GM23248 (cell line): ENCODE measurements at regions not wholly inside any gene's neighbourhood (a gene's known extent, or its start where the extent isn't known, plus 50 kb on each side); places are given as distances from the start of the nearest gene placed in this dataset.

ENCODE experiments used
- DNase-seq: peaks from one replicate; pipeline ENCODE4 v3.0.0-alpha.2; 2015
- H2AFZ ChIP-seq: fragments of 200-600 bp; sonication (generic); 2 replicates; pipeline ENCODE4 v1.6.1; 2016; ENCODE audit warnings: antibody characterized with exemption
- H3F3A ChIP-seq: fragments of 200-600 bp; sonication (generic); 2 replicates; pipeline ENCODE4 v1.6.1; 2016; ENCODE audit warnings: mild to moderate bottlenecking, antibody characterized with exemption, mixed run types; ENCODE audit not compliant: insufficient read depth
- H3K27ac ChIP-seq: fragments of 200-600 bp; sonication (generic); 2 replicates; pipeline ENCODE4 v1.5.1; 2016; ENCODE audit warnings: mild to moderate bottlenecking
- H3K27me3 ChIP-seq: fragments of 200-600 bp; sonication (generic); replicated peaks from 2 replicates; pipeline ENCODE4 v1.6.1; 2016; ENCODE audit warnings: mild to moderate bottlenecking; ENCODE audit not compliant: insufficient read depth
- H3K36me3 ChIP-seq: fragments of 200-600 bp; sonication (generic); 2 replicates; pipeline ENCODE4 v1.6.1; 2016; ENCODE audit warnings: low read depth, mild to moderate bottlenecking
- H3K4me1 ChIP-seq: fragments of 200-600 bp; sonication (generic); 2 replicates; pipeline ENCODE4 v1.6.1; 2016; ENCODE audit warnings: mild to moderate bottlenecking; ENCODE audit not compliant: insufficient read depth
- H3K4me2 ChIP-seq: fragments of 200-600 bp; sonication (generic); one replicate; pipeline ENCODE4 v1.6.1; 2016; ENCODE audit warnings: mild to moderate bottlenecking; ENCODE audit not compliant: unreplicated experiment
- H3K4me3 ChIP-seq: fragments of 200-600 bp; sonication (generic); 2 replicates; pipeline ENCODE4 v1.5.1; 2016; ENCODE audit warnings: mild to moderate bottlenecking
- H3K79me2 ChIP-seq: fragments of 200-600 bp; sonication (generic); 2 replicates; pipeline ENCODE4 v1.6.1; 2016; ENCODE audit warnings: mild to moderate bottlenecking; ENCODE audit not compliant: insufficient read depth
- H3K9ac ChIP-seq: fragments of 200-600 bp; sonication (generic); 2 replicates; pipeline ENCODE4 v1.6.1; 2016; ENCODE audit warnings: mild to moderate bottlenecking
- H3K9me2 ChIP-seq: fragments of 200-600 bp; sonication (generic); 2 replicates; pipeline ENCODE4 v1.6.1; 2016; ENCODE audit warnings: mixed run types, mild to moderate bottlenecking, moderate library complexity; ENCODE audit not compliant: insufficient read depth
- H3K9me3 ChIP-seq: fragments of 200-600 bp; sonication (generic); one replicate; pipeline ENCODE4 v1.6.1; 2017; ENCODE audit warnings: low read depth
- H4K20me1 ChIP-seq: fragments of 200-600 bp; sonication (generic); 2 replicates; pipeline ENCODE4 v1.6.0; 2016; ENCODE audit not compliant: insufficient read depth
- EZH2 ChIP-seq: fragments of 200-600 bp; sonication (generic); IDR thresholded peaks from 2 replicates; pipeline ENCODE4 v1.6.1; 2018; ENCODE audit warnings: antibody characterized with exemption, mild to moderate bottlenecking; ENCODE audit not compliant: insufficient read depth, poor library complexity, severe bottlenecking
- EZH2phosphoT487 ChIP-seq: fragments of 200-600 bp; sonication (generic); IDR thresholded peaks from 2 replicates; pipeline ENCODE4 v1.6.1; 2018; ENCODE audit warnings: antibody characterized with exemption, moderate library complexity, mild to moderate bottlenecking, low read depth; ENCODE audit not compliant: insufficient read depth
- WGBS, 2 experiments: methylation state at CpG; one replicate each; pipeline ENCODE4 v1.1.6; 2015 to 2017; ENCODE audit warnings: low lambda C conversion rate in 2 of 2, low coverage in 1 of 2; ENCODE audit errors: missing lambda C conversion rate in 2 of 2; 5-methylcytosine and 5-hydroxymethylcytosine counted together
- in situ Hi-C: fragments of 300-500 bp; cut with MboI; formaldehyde crosslinking; loops from 2 replicates; pipeline ENCODE4 v1.15.0; 2020

GRCh38 chr5:67266654-67267350 lies 70.2 kb upstream of the CD180 start:
- 93 to 97% methylated on average over 6 of the region's 6 CpGs for WGBS, 2 experiments
- TF ChIP-seq EZH2 (no peak), EZH2phosphoT487 (no peak)
- no peaks in the 10 kb centered on the region for H3K9me2 ChIP-seq
- H4K20me1 ChIP-seq, result no peaks in the 10 kb centered on the region
- H3K4me3 ChIP-seq, result no peak overlapping the region
- no peaks in the 10 kb centered on the region for H3K27me3 ChIP-seq
- H3K9me3 ChIP-seq, result no peaks in the 10 kb centered on the region
- no peak overlapping the region for H3K27ac ChIP-seq
- H3K4me2 ChIP-seq, result no peak overlapping the region
- H3K36me3 ChIP-seq, result no peaks in the 10 kb centered on the region
- H2AFZ ChIP-seq, result no peak overlapping the region
- in situ Hi-C loops, result no loop called here
- no peak overlapping the region for H3K9ac ChIP-seq
- no peaks in the 10 kb centered on the region for H3K79me2 ChIP-seq
- peaks cover 19% of the 10 kb centered on the region for H3K4me1 ChIP-seq
- no peak for DNase-seq
- H3F3A ChIP-seq, result peaks cover 24% of the 10 kb centered on the region

GRCh38 chr5:67265951-67266350 lies 69.4 kb upstream of the CD180 start:
- in situ Hi-C loops, result no loop called here
- Histone ChIP-seq H3K27ac (no peak overlapping the region), H3K4me1 (peaks cover 19% of the 10 kb centered on the region), H3K9ac (no peak overlapping the region), H3K36me3 (no peaks in the 10 kb centered on the region), H3K79me2 (no peaks in the 10 kb centered on the region), H3K4me3 (no peak overlapping the region), H3K9me3 (no peaks in the 10 kb centered on the region), H3K27me3 (no peaks in the 10 kb centered on the region), H3K4me2 (no peak overlapping the region), H3K9me2 (no peaks in the 10 kb centered on the region), H3F3A (peaks cover 24% of the 10 kb centered on the region), H2AFZ (no peak overlapping the region), H4K20me1 (no peaks in the 10 kb centered on the region)
- WGBS, 2 experiments, result 63 to 74% methylated on average over 1 of the region's 1 CpG
- TF ChIP-seq EZH2, result no peak
- DNase-seq, result no peak

GRCh38 chr5:67263656-67264408 lies 67.2 kb upstream of the CD180 start:
- 92 to 93% methylated on average over 4 of the region's 4 CpGs for WGBS, 2 experiments

GRCh38 chr5:67262956-67263355 lies 66.4 kb upstream of the CD180 start:
- Histone ChIP-seq H3K9ac (no peak overlapping the region), H3K27ac (no peak overlapping the region), H3K4me1 (peaks cover 5% of the 10 kb centered on the region), H3K79me2 (no peaks in the 10 kb centered on the region), H3K4me2 (no peak overlapping the region), H3K36me3 (no peaks in the 10 kb centered on the region), H4K20me1 (no peaks in the 10 kb centered on the region), H3K9me2 (no peaks in the 10 kb centered on the region), H3K4me3 (no peak overlapping the region), H3K9me3 (no peaks in the 10 kb centered on the region), H2AFZ (no peak overlapping the region), H3K27me3 (no peaks in the 10 kb centered on the region), H3F3A (peaks cover 3% of the 10 kb centered on the region; the same call in 1 of the 2 replicates)
- TF ChIP-seq EZH2phosphoT487 (no peak), EZH2 (no peak)
- no peak for DNase-seq
- in situ Hi-C loops, result no loop called here

More at GRCh38 chr5:67263656-67264408, 67.2 kb upstream of the CD180 start:
- no peaks in the 10 kb centered on the region for H3K9me2 ChIP-seq
- no peaks in the 10 kb centered on the region for H3K27me3 ChIP-seq
- H3K36me3 ChIP-seq, result no peaks in the 10 kb centered on the region
- H3K4me3 ChIP-seq, result no peak overlapping the region
- in situ Hi-C loops, result no loop called here
- H3F3A ChIP-seq, result peaks cover 9% of the 10 kb centered on the region
- no peak for DNase-seq
- no peaks in the 10 kb centered on the region for H4K20me1 ChIP-seq
- H2AFZ ChIP-seq, result no peak overlapping the region
- H3K9me3 ChIP-seq, result no peaks in the 10 kb centered on the region
- no peak overlapping the region for H3K9ac ChIP-seq
- TF ChIP-seq EZH2, result no peak
- TF ChIP-seq EZH2phosphoT487, result no peak
- peaks cover 13% of the 10 kb centered on the region for H3K4me1 ChIP-seq
- no peaks in the 10 kb centered on the region for H3K79me2 ChIP-seq
- no peak overlapping the region for H3K4me2 ChIP-seq
- no peak overlapping the region for H3K27ac ChIP-seq
